ENCODE measurements at regions not wholly inside any gene's neighbourhood (a gene's known extent, or its start where the extent isn't known, plus 50 kb on each side); places are given as distances from the start of the nearest gene placed in this dataset.

DNA sequence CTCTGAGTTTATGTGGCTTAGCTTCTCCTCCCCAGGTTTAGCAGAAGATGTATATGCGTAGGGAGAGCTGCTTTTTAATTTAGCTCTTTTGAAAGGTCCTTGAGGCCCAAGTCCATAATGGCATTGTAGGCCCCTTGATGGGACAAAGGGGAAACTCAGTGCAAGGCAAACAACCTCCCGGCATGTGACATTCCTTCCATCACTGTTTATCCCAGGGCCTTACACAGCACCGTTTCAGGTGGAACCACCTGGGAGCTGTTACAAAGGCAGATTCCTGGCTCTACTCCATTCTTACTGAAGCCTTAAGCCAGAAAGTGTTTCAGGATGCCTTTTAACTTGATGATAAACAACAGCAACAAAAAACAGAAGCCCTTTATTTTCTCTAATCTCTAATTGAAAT is 555.4 kb downstream of the SLC4A3 start:
- no peak for DNase-seq

DNA sequence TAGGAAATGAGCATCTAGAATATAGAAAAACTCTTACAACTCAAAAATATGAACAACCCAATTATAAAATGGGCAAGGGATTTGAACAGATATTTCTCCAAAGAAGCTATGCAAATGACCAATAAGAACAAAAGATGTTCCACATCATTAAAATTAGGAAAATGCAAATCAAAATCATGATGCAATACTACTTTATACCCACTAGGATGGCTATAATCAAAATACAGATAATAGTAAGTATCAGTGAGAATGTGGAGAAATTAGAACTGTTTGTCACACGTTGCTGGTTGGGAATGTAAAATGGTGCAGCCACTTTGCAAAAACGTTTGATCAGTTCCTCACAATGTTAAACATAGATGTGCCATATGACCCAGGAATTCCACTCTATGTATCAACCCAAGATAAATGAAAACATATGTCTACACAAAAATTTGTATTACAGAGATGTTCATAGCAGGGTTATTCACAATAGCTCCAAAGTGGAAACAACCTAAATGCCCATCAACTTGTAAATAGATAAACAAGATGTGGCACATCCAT is 558.4 kb downstream of the SLC4A3 start:
- no peak for DNase-seq

DNA sequence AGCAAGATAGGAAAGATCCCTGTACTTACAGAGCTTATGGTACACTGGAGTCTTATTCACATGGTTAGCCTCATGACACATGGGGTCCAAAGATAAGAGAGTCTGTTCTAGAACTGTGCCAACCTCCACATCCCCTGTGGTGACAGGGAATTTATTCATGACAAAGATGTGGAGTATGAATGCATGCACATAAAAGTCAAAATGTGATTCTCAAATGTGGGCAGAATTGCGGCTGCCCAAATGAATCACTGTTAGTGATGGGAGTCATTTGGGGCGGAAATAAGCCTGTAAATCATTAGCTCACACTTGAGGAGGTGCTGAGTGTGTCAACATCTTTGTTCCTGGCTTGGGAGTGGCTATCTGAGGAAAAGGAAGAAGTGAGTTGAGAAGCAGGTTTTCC is 560.6 kb downstream of the SLC4A3 start:
- no peak for DNase-seq

DNA sequence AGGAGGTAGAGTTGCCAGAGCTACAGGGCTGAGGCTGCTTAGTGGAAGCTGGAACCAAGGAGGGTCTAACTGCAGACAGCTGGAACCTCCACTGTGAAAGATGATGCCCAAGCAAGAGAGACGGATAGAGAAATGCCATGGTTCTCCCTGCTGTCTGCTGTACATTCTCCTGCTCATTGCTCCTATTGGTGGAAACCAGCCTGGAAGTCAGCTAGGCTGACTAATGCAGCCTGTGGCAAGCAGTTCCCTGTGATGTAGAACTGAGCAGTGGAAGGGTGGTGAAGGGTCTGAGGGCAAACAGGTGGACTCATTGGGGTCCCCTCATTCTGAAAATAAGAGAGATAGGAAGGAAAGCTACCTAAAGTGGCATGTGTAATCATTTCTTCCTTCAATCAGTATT is 563.6 kb downstream of the SLC4A3 start:
- DNase-seq: no peak

DNA sequence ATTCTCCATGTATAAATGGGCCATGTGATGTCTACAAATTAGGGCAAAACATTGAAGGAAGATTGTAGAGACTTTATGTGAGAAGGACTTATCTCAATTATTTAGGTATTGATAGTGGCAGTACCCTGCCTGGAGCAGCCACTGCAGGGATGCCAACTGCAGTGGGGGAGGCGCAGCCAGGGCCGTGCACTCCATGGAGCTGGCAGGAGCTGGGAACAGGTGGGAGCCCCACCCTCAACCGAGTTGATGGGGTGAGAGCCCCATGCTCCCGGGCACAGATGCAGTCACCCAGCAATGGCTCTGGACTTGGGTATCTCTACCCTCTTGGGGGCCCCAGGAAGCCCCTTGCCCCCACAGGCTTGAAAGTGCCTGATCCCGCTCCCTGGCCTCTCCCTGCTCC is 564.3 kb downstream of the SLC4A3 start:
- DNase-seq: no peak

DNA sequence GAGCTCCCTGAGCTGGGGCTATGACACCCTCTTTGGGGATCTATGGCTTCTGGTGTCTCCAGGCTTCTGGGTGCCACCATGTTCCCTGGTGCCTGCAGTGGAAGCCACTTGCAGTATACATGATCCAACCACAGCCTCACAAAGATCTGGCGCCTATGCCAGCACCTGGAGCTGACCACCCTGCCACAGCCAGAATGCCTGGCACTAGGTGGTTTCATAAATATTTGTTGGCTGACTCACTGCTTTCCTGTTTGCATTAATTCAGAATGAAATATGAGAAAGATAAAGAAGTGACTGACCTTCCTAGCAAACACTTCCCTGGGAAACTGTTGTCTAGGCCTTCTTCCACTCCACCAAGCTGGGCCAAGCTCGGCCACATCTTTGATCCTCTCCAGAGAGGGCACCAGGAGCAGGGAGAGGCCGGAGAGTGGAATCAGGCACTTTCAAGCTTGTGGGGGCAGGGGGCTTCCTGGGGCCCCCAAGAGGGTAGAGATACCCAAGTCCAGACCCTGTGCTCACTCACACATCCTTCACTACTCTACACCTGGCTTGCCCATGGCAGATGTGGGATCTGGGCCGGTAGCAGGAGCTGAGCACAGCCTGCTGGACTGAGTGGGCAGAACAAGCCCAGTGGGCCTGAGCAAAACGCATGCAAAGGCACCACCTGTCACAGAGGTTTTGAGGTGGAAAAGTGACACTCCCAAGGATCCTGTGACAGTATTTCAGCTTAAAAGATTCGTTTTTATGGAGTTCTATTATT is 565.7 kb downstream of the SLC4A3 start:
- DNase-seq: no peak

DNA sequence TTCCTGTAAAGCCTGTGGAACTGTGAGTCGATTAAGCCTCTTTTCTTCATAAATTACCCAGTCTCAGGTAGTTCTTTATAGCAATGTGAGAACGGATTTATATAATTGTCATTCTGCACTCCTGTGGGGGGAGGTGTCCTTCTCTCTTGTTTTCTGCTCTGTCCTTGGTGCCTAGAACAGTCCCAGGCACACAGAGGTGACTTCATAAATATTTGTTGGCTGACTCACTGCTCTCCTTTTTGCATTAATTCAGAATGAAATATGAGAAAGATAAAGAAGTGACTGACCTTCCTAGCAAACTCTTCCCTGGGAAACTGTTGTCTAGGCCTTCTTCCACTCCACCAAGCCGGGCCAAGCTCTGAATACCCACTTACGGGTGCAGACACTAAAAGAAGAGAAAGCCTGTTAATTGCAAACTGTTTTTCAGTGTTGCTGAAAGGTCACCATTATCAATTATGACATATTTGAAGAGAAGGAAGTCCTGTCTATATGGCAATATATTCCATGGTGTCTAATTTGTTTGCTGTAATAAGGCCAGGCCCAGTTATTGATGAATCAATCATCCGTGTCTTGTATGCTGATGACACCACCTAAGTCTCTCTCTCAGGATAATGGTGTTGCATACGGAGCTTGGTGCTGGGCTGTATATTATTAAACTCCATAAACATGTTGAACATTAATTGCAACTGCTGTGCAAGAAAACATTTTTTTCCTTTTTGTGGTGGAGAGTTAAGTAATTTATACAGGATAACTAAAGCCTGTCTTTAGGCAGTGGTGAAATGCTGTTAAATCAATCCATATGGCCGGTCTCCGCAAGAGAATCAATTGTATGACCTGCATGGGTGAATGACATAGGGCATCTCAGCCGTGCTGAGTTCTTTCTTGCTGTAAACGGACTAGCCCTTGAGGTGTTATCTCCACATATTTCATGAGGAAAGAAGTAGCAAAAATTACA is 567.5 kb downstream of the SLC4A3 start:
- no peak for DNase-seq

DNA sequence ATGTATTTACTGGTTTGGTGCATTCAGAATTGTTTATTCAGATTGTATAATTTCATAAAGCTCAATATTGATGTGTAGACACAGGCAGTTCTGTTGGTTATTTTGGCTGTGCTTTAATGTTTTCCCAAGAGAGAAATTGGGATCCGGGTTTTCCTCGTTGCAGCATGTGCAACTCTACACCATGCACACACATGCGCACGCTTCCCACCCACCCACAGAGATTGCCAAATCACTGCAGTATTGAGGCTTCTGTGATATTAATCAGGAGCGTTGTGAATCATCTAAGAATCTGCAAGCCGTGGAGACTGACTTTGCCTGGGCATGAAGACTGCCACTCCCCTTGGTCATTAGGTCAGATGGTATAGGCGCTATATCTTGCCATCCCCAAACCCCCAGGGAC is 571.5 kb downstream of the SLC4A3 start:
- DNase-seq: no peak

DNA sequence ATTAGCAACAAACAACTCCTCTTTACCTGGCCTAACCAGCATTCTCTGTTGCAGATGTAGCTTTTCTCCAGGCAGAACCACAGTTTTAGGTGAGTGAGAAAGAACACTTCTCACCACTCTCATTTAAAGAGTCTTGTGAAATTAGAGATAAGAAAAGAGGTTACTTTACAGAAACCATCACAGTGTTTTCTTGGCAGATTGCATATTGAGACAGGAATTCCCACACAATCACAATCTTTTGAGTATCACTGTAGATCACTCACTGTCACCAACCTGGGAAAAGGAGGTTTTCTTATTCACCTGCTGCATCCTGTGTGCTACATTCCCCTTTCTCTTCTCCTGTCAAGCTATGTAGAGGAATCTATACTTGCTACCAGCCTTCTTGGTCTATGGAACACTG is 574.6 kb downstream of the SLC4A3 start:
- DNase-seq: no peak

DNA sequence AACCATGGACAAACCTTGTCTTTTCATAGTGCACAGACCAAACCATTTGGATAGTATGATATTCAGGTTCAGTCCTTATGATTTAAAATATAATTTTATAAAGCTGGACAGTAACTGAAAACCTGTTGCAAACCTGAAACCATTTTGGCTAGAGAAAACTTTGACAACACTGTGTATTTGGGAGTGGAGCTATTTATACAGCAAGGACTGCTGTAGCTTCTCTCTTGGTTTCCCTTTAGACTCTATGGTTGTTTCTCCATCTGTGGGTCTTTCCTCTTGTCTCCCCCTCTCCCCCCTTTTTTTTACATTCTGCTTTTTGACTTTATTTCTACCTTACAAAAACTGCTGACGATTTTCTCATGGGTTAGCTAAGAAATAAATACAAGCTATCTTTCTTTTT is 581.7 kb downstream of the SLC4A3 start:
- DNase-seq: no peak

DNA sequence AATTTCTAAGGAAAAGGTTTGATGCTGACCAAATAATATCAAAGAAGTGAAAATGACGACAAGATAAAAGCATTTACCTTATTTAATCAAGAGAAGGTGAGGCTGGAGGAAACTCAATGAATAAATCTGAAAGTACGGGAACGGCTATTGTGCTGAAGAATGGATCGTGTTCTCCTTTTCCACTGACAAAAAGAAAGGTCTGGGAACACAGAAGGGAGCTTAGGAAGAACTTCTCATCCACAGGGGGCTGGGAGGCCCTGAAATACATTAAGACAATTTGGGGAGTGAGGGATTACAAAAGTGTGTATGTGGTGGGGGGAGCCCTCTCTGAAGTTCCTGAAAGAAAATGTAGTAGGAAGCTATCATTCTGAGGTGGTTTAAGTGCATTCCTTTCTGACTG is 582.3 kb downstream of the SLC4A3 start:
- no peak for DNase-seq

DNA sequence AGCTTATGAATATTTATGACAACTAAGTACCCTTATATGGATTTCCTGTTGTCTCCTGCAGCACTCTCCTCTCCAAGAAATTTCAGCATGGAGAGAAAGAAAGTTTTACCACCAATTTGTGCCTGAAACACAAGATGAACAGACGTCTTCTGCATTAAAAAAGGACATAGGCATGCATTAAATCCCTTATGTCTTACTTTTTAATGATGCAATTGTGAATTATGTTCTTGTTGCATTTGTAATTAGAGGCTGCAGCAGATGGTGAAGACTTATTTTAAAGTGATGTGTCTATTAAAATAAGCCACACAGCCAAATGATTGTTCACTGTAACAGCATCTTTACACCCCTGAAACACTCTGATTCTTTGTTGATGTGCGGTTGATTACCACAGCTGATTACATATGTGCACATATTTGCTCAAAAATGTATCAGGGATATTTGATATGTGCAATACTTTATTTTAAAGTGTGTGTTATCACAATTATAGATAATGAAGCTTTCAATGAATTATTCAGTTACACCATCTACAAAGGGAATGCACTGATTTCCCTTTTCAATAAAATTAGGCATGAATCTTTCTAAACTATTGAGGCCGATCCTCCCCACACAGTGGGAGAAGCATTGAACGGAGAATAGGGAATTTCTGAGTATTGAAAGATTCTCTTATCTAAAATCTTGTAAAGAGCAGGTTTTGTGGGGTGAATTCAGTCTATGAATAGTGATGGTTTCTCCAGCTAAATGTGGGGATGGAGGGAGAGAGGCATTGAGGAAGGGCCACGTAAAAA is 585.1 kb downstream of the SLC4A3 start:
- DNase-seq: no peak

DNA sequence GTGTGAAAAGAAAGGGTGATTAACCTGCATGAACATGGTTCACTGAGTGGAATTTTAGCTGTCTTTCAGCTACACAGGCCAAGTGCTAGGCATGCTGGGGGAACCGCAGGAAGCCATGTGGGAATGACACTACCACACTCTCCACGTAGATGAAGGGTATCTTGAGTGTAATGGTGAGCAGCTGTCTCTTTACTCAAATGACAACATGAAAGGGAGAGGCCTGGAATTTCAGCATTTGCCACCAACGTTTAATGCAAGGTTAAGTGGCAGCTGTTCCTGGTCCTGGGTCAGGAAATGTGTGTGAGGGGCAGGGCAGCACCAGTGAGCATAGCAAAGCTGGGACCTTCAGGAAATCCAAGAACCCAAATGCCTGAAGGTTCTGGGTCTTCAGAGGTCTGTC is 588.4 kb downstream of the SLC4A3 start:
- peak; percentile 39 for DNase-seq

DNA sequence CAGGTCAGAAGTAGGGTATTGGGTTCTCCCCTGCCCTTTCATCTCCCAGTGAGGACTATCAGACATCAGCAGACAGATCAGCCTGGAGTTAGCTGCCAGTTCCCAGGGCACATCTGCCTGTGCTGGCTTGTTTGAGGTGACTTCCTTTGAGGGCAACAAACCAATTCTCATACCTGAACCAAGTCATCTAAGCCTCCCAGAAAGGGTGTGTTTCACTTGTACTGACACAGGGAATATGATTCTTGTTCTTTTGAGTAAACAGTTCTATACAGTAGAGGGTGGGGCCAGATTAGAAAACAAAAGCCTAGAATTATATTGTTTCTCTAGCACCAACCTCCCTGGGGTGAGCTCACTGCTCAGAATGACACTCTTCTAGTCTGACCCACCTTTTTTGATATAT is 591.9 kb downstream of the SLC4A3 start:
- peak; percentile 14 for DNase-seq

DNA sequence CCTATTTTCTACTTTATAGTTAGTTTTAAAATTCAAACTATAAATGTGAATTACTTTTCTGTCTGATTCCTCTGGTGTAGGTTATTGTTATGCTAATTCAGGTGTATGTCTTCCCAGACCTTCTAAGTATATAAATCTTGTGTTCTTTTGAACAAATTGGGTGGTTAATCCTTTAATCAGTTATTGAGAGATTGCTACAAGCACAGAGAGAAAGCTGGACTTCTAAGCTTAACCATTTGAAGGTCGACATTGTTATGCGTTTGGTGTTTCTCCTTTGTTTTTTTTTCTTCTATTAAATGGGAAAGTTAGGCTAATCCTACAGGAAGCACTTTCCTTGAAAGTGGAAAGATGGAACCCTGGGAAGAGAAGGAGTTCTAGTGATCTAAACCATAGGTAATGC is 592.6 kb downstream of the SLC4A3 start:
- no peak for DNase-seq

DNA sequence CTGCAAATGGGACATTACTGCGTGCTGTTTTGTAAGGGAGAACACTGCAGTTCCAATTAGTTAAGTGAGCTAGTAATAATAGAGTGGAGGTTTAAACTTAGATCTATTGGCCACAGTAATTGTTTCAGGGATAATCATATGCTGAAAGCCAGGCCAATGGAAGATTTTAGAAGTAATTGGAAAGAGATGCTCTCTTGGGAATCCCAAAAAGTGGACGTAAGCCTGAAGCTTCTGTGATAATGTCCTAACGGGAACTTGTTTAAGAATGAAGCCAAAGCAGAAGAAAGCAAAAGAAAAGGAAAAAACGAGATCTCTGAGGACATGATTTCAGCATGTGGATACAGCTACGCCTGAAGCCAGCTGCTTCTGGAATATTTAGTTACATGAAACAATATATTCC is 594.6 kb downstream of the SLC4A3 start:
- no peak for DNase-seq

DNA sequence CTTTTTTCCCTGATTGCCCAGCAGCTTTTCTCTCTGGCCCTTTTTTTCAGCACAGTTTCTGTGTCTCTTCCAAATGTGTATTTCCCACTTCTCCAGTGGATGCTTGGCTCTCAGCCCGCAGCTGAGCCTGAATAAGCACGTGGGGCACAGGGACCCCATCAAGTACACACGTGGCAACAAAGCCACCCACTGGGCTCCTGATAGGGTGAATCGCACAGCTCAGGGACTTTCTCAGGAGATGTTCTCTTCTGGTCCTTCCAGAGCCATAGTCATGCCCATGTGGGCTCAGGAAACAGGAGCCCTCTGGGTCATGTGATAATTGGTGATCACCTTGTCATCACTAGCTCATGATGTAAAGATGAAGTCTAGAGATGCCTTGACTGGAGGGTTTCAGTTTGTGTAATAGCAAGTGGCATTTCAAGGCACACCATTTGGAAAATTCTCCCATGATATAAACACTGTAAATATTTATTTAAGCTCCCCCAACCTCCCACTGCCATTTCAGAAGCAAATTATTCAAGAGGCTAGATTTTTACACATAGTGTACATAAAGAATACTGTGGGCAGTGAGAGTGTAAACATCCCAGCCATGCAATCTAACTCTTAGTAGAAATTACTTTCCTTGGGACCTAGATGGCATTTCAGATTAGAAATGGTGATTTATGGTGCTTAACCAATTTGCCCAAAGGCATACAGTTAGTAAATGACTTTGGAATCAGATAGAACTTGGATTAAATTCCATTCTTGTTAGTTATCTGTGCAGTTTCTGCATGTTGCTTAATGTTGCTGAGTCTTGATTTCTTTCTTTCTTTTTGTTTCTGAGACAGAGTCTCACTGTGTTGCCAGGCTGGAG is 597.5 kb downstream of the SLC4A3 start:
- DNase-seq: no peak

DNA sequence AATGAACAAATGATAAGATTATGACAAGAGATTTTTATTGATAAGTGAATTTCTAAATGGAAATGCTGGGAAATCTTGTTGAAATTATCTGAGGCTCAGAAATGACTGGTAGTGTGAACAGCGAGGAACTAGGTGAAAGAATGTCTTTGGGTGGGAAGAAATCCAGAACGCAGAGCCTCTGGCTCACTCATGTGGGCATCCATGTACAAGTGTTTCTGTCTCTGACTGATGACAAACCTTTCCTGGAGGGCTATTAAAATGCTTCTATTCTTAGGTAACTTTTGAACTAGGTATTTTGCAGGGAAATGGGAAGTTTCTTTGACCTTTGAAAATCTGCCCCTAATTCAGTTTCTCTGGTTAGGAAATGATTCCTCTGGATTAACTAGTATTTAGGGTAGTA is 598.6 kb downstream of the SLC4A3 start:
- no peak for DNase-seq

DNA sequence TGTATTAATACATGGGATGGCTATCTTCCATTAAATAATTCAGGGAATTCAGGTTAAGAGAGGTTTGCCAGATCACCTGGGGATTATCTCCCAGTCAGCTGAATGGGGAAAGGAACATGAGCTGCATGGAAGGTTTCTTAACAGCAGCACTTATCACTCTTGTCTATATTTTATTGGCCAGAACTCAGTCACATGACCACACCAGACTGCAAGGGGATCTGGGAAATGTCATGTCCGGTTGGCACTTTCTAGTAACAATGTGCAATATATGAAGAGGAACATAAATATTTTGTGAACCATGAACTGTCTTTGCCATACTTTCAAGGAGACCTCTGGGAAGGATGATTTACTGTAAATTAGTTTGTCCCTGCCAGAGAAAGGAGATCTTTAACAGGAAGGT is 599.1 kb downstream of the SLC4A3 start:
- DNase-seq: no peak

DNA sequence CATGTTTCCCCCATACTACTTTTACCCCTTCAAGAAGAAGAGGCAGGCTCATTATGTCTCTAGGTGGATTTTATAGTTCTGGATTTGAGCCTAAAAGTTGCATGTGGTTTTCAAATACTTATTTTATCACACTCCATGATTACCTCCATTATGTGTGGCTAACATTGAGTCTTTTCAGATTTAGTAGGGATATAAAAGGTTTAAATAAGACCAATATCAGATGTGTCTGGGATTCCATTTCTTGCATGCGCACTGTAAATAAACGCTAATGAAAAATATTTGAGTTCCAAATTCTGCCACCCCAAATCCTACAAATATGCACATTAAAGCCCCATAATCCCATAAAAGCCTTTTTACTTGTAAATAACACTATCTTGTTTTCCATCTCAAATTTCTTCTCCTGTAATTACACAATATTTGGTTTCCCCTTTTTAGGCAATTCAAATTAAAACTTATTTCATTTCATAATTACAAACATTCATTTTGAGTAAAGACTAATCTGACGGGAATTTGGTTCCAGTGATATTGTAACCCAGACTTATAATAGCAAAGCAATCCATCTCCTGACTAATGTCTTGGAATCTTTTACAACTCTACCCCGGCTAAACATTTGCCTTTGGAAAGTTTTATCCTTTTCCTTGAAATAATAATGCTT is 600.0 kb downstream of the SLC4A3 start:
- no peak for DNase-seq

DNA sequence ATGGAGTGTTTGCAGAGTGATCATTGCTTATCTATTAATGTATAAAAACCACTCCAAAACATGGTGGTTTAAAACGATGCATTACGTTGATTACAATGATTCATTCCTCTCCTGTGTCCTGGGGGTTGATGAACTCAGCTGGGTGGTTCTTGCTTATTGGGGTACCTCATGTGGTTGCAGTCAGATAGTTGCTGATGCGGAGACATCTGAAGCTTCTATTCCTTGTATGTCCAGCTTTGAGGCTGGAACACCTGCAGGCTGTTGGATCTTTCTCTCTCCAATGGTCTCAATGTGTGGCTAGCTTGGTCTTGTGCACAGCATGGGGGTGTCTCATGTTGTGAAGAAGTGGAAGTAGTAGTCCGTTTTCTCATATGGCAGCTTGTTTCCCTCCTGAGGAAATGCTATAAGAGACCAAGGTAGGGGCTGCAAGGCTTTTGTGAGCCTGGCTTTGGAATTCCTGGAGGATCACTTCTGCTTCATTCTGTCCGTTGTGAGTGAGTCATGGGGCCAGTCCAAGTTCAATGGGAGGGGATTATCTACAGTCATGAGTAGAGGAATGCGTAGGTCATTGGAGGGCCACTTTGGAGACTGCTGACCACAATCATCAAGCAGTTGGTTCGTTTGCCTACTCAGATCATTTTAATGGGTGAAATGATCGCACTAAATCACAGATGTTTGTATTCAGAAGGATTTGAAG is 601.0 kb downstream of the SLC4A3 start:
- no peak for DNase-seq
